ENCODE measurements at regions not wholly inside any gene's neighbourhood (a gene's known extent, or its start where the extent isn't known, plus 50 kb on each side); places are given as distances from the start of the nearest gene placed in this dataset.
A peak's percentile ranks its signal among the peaks of the same experiment; 100 is the strongest.

GRCh38 chr17:77696151-77696720 lies 262.3 kb upstream of the TNRC6C start:
- in situ Hi-C loops (cut with HindIII; ENCODE audit: extremely low pct_ligation_motif_present, low pct_unique_long_range_greater_than_20kb) (no loop called here), intact Hi-C loops (cut with micrococcal nuclease; ENCODE audit: unreplicated experiment) (no loop called here)
- Histone ChIP-seq H2AFZ (ENCODE audit: low read length) (no peak overlapping the region), H3K9ac (ENCODE audit: insufficient read depth, low read depth, low read length) (no peak overlapping the region), H3K36me3 (replicated peaks in 1 of 2; ENCODE audit: control insufficient read depth in 1 of 2, insufficient read depth in 2 of 2, low read length in 2 of 2) (no peaks in the 10 kb centered on the region), H3K9me3 (ENCODE audit: low read length) (no peaks in the 10 kb centered on the region), H3K27me3 (ENCODE audit: control insufficient read depth in 1 of 2, insufficient read depth in 2 of 2, low read length in 2 of 2) (peaks cover 33 to 98% of the 10 kb centered on the region in 2 experiments), H3K79me2 (ENCODE audit: insufficient read depth, low read length) (no peaks in the 10 kb centered on the region), H3K4me2 (ENCODE audit: low read depth, low read length) (no peak overlapping the region), H4K20me1 (ENCODE audit: insufficient read depth, low read length) (no peaks in the 10 kb centered on the region), H3K27ac (ENCODE audit: extremely low read length, insufficient read depth, low read length) (no peak overlapping the region), H3K4me1 (ENCODE audit: insufficient read depth, low read length) (no peaks in the 10 kb centered on the region), H3K4me3 (replicated peaks in 1 of 3; ENCODE audit: insufficient read depth in 1 of 3, low read depth in 2 of 3, low read length in 3 of 3) (no peak overlapping the region)
- no TSS peak for BruUV-seq (replicated peaks)
- TF ChIP-seq PCBP1 (IDR thresholded peaks at IDR 0.05; ENCODE audit: borderline replicate concordance, low read depth, low read length), result peak; percentile 80; the same call in 1 of the 2 replicates
- TF ChIP-seq TFAP4 (IDR thresholded peaks at IDR 0.05; ENCODE audit: borderline replicate concordance, low read depth), result no peak
- TF ChIP-seq HNRNPK (IDR thresholded peaks at IDR 0.05; ENCODE audit: low read depth, low read length, poor library complexity, severe bottlenecking), result peak; percentile 93
- TF ChIP-seq, protein P1, sequence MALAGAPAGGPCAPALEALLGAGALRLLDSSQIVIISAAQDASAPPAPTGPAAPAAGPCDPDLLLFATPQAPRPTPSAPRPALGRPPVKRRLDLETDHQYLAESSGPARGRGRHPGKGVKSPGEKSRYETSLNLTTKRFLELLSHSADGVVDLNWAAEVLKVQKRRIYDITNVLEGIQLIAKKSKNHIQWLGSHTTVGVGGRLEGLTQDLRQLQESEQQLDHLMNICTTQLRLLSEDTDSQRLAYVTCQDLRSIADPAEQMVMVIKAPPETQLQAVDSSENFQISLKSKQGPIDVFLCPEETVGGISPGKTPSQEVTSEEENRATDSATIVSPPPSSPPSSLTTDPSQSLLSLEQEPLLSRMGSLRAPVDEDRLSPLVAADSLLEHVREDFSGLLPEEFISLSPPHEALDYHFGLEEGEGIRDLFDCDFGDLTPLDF (CRISPR knock-in tag; IDR thresholded peaks at IDR 0.05), result no peak
- TF ChIP-seq ZNF839 (CRISPR knock-in tag; IDR thresholded peaks at IDR 0.05; ENCODE audit: borderline replicate concordance), result no peak
- no peak for TF ChIP-seq ZFP1 (CRISPR knock-in tag; IDR thresholded peaks at IDR 0.05)
- ATAC-seq (no peak), FAIRE-seq (no peak), DNase-seq (ENCODE audit: low spot score) (no peak)
- POLR2A ChIA-PET, result no interaction called here
- WGBS (ENCODE audit: low lambda C conversion rate), result 26% methylated on average over 26 of the region's 26 CpGs
- CTCF ChIA-PET (ENCODE audit: low intra/inter-chr PET ratio, low total read pairs), result no interaction called here

Measured in HepG2 (cell line).